HEK293 (cell line): ENCODE measurements at regions not wholly inside any gene's neighbourhood (a gene's known extent, or its start where the extent isn't known, plus 50 kb on each side); places are given as distances from the start of the nearest gene placed in this dataset.

ENCODE experiments used
- CTCF ChIA-PET: fragments of 350-600 bp; formaldehyde crosslinking; extraction: SDS; loops from one replicate; lab custom pipeline; 2021; ENCODE audit warnings: antibody characterized with exemption; lab: Yijun Ruan, JAX
- POLR2A ChIA-PET: fragments of 300-600 bp; formaldehyde crosslinking; extraction: SDS; loops from one replicate; lab custom pipeline; 2020; ENCODE audit warnings: antibody characterized with exemption, inconsistent platforms; lab: Yijun Ruan, JAX
- H3K27ac ChIP-seq: fragments of 200-500 bp; sonication (Bioruptor generic); 2 replicates; pipeline ENCODE4 v1.5.1; 2014; ENCODE audit warnings: low read depth, low read length, control low read depth, inconsistent platforms; ENCODE audit errors: extremely low read depth
- H3K36me3 ChIP-seq, 2 experiments: fragments of 200-500 bp in 1 of 2; sonication (Bioruptor generic) in 1 of 2; 1 replicate in 1 of 2; 2 replicates in 1 of 2; pipeline ENCODE4 v1.5.1; 2014 to 2017; ENCODE audit warnings: inconsistent platforms in 2 of 2, low read length in 2 of 2; ENCODE audit not compliant: control insufficient read depth in 2 of 2, insufficient read depth in 1 of 2
- H3K4me1 ChIP-seq: fragments of 200-500 bp; sonication (Bioruptor generic); 2 replicates; pipeline ENCODE4 v1.5.1; 2014; ENCODE audit warnings: mild to moderate bottlenecking, low read length, inconsistent platforms; ENCODE audit not compliant: control insufficient read depth, insufficient read depth
- H3K4me3 ChIP-seq: 2 replicates; pipeline ENCODE4 v1.5.1; 2011; ENCODE audit warnings: low read depth, mild to moderate bottlenecking, control low read depth, low read length, moderate library complexity
- H3K9me3 ChIP-seq: fragments of 200-500 bp; sonication (Bioruptor generic); 2 replicates; pipeline ENCODE4 v1.5.1; 2014; ENCODE audit warnings: low read depth, low read length, inconsistent platforms; ENCODE audit not compliant: control insufficient read depth, insufficient read depth
- EGR2 ChIP-seq: fragments of 450-650 bp; formaldehyde crosslinking; IDR thresholded peaks from 2 replicates; pipeline ENCODE4 v1.5.1; 2016; ENCODE audit warnings: low read depth, missing biosample characterization, missing genetic modification characterization
- GFI1B ChIP-seq: fragments of 450-650 bp; formaldehyde crosslinking; IDR thresholded peaks from 2 replicates; pipeline ENCODE4 v1.5.1; 2016; ENCODE audit warnings: missing biosample characterization, missing genetic modification characterization
- KLF8 ChIP-seq: fragments of 450-650 bp; formaldehyde crosslinking; IDR thresholded peaks from 2 replicates; pipeline ENCODE4 v1.5.1; 2016; ENCODE audit warnings: missing biosample characterization, missing genetic modification characterization
- SCRT1 ChIP-seq: fragments of 450-650 bp; formaldehyde crosslinking; IDR thresholded peaks from 2 replicates; pipeline ENCODE4 v1.5.1; 2016; ENCODE audit warnings: missing biosample characterization, missing genetic modification characterization, borderline replicate concordance
- TCF7L2 ChIP-seq: IDR thresholded peaks from 2 replicates; pipeline ENCODE4 v1.6.1; 2011; ENCODE audit warnings: low read depth, mild to moderate bottlenecking, inconsistent platforms, low read length, moderate library complexity, borderline replicate concordance
- ZBTB1 ChIP-seq: fragments of 450-650 bp; formaldehyde crosslinking; IDR thresholded peaks from 2 replicates; pipeline ENCODE4 v1.5.1; 2016; ENCODE audit warnings: missing biosample characterization, missing genetic modification characterization
- ZBTB17 ChIP-seq: fragments of 450-650 bp; formaldehyde crosslinking; IDR thresholded peaks from 2 replicates; pipeline ENCODE4 v1.5.1; 2016; ENCODE audit warnings: missing biosample characterization, missing genetic modification characterization
- ZNF121 ChIP-seq: fragments of 450-650 bp; formaldehyde crosslinking; IDR thresholded peaks from 2 replicates; pipeline ENCODE4 v1.5.1; 2016; ENCODE audit warnings: missing biosample characterization, missing genetic modification characterization
- ZNF133 ChIP-seq: fragments of 450-650 bp; formaldehyde crosslinking; IDR thresholded peaks from 2 replicates; pipeline ENCODE4 v1.5.1; 2016; ENCODE audit warnings: missing biosample characterization, missing genetic modification characterization
- ZNF221 ChIP-seq: fragments of 450-650 bp; formaldehyde crosslinking; IDR thresholded peaks from 2 replicates; pipeline ENCODE4 v1.5.1; 2017; ENCODE audit warnings: missing biosample characterization, missing genetic modification characterization, borderline replicate concordance
- ZNF274 ChIP-seq, 2 experiments: fragments of 200-500 bp in 1 of 2; fragments of 450-650 bp in 1 of 2; sonication (Bioruptor generic) in 1 of 2; formaldehyde crosslinking in 1 of 2; IDR thresholded peaks; 2 replicates each; pipeline versions ENCODE4 v1.5.1 to v1.6.1; 2014 to 2016; ENCODE audit warnings: borderline replicate concordance in 1 of 2, inconsistent platforms in 1 of 2, low read length in 1 of 2, missing biosample characterization in 1 of 2, missing genetic modification characterization in 1 of 2
- ZNF341 ChIP-seq: fragments of 450-650 bp; formaldehyde crosslinking; IDR thresholded peaks from 2 replicates; pipeline ENCODE4; 2016; ENCODE audit warnings: low read depth, missing biosample characterization, missing genetic modification characterization
- ZNF423 ChIP-seq: fragments of 450-650 bp; formaldehyde crosslinking; IDR thresholded peaks from 2 replicates; pipeline ENCODE4 v1.5.1; 2016; ENCODE audit warnings: missing biosample characterization, missing genetic modification characterization
- ZNF510 ChIP-seq: fragments of 450-650 bp; formaldehyde crosslinking; IDR thresholded peaks from 2 replicates; pipeline ENCODE4 v1.5.1; 2018; ENCODE audit warnings: mild to moderate bottlenecking, missing genetic modification characterization, missing biosample characterization; ENCODE audit not compliant: insufficient replicate concordance
- ZNF529 ChIP-seq: fragments of 450-650 bp; formaldehyde crosslinking; IDR thresholded peaks from 2 replicates; pipeline ENCODE4 v1.5.1; 2017; ENCODE audit warnings: missing genetic modification characterization, missing biosample characterization; ENCODE audit not compliant: insufficient replicate concordance
- ZNF555 ChIP-seq: fragments of 450-650 bp; formaldehyde crosslinking; conservative IDR thresholded peaks from 2 replicates; pipeline ENCODE4 v1.5.1; 2017; ENCODE audit warnings: missing biosample characterization, mild to moderate bottlenecking, missing genetic modification characterization, inconsistent platforms
- ZNF558 ChIP-seq: fragments of 450-650 bp; formaldehyde crosslinking; IDR thresholded peaks from 2 replicates; pipeline ENCODE4 v1.5.1; 2016; ENCODE audit warnings: missing biosample characterization, missing genetic modification characterization
- ZNF571 ChIP-seq: fragments of 450-650 bp; formaldehyde crosslinking; IDR thresholded peaks from 2 replicates; pipeline ENCODE4 v1.5.0; 2017; ENCODE audit warnings: missing biosample characterization, missing genetic modification characterization
- ZNF610 ChIP-seq: fragments of 450-650 bp; formaldehyde crosslinking; IDR thresholded peaks from 2 replicates; pipeline ENCODE4 v1.5.1; 2016; ENCODE audit warnings: missing biosample characterization, missing genetic modification characterization, borderline replicate concordance
- ZNF624 ChIP-seq: fragments of 450-650 bp; formaldehyde crosslinking; IDR thresholded peaks from 2 replicates; pipeline ENCODE4 v1.5.1; 2017; ENCODE audit warnings: missing biosample characterization, missing genetic modification characterization
- ZNF660 ChIP-seq: fragments of 450-650 bp; IDR thresholded peaks from 2 replicates; pipeline ENCODE4 v1.5.1; 2018; ENCODE audit warnings: missing biosample characterization, mild to moderate bottlenecking, missing genetic modification characterization
- ZNF664 ChIP-seq: fragments of 450-650 bp; formaldehyde crosslinking; IDR thresholded peaks from 2 replicates; pipeline ENCODE4 v1.5.1; 2016; ENCODE audit warnings: missing biosample characterization, missing genetic modification characterization
- ZNF677 ChIP-seq: fragments of 450-650 bp; IDR thresholded peaks from 2 replicates; pipeline ENCODE4 v1.5.0; 2018; ENCODE audit warnings: missing biosample characterization, mild to moderate bottlenecking, missing genetic modification characterization, moderate library complexity
- ZNF777 ChIP-seq: fragments of 450-650 bp; formaldehyde crosslinking; IDR thresholded peaks from 2 replicates; pipeline ENCODE4 v1.5.1; 2017; ENCODE audit warnings: missing biosample characterization, missing genetic modification characterization, borderline replicate concordance
- TF ChIP-seq, protein P1 (sequence below): fragments of 450-650 bp; formaldehyde crosslinking; IDR thresholded peaks from 2 replicates; pipeline ENCODE4 v1.5.1; 2016; ENCODE audit warnings: missing biosample characterization, missing genetic modification characterization
- TF ChIP-seq, protein P2 (sequence below): fragments of 450-650 bp; formaldehyde crosslinking; conservative IDR thresholded peaks from 2 replicates; pipeline ENCODE4 v1.5.1; 2016; ENCODE audit warnings: low read depth, missing biosample characterization, missing genetic modification characterization
- TF ChIP-seq, protein P3 (sequence below): fragments of 450-650 bp; formaldehyde crosslinking; IDR thresholded peaks from 2 replicates; pipeline ENCODE4 v1.5.1; 2016; ENCODE audit warnings: missing biosample characterization, missing genetic modification characterization

DNA sequence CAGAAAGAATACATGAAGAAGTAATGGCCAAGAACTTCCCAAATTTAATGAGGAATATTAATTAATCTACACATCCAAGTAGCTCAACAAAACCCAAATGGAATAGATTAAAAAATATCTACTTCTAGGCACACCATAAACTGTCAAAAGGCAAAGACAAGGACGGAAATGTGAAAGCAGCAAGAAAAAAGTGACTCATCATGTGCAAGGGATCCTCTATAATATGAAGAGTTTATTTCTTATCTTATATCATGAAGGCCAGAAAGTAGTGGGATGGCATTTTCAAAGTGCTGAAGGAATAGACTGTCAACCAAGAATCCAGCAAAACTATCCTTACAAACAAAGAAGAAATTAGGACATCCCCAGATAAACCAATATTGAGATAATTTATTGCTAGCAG lies 73.9 kb upstream of the PRICKLE2 start:
- H3K9me3 ChIP-seq, result no peaks in the 10 kb centered on the region
- POLR2A ChIA-PET, result no interaction called here
- no peaks in the 10 kb centered on the region for H3K4me1 ChIP-seq
- H3K36me3 ChIP-seq, result no peaks in the 10 kb centered on the region
- no peak for TF ChIP-seq GFI1B
- TF ChIP-seq ZNF558 (tag by site-specific recombination), result no peak
- no peak for TF ChIP-seq ZNF341 (tag by site-specific recombination)
- no peak for TF ChIP-seq ZNF274 (IDR thresholded peaks at IDR 0.05; ENCODE audit: low read length)
- TF ChIP-seq ZNF274 (tag by site-specific recombination; IDR thresholded peaks at IDR 0.05; ENCODE audit: borderline replicate concordance), result no peak
- no peak for TF ChIP-seq ZNF529 (tag by site-specific recombination)
- no peak for TF ChIP-seq ZNF121 (tag by site-specific recombination)
- no peak for TF ChIP-seq EGR2
- no peak for TF ChIP-seq TCF7L2
- TF ChIP-seq ZNF660, result no peak
- no peak for TF ChIP-seq ZNF624 (tag by site-specific recombination)
- TF ChIP-seq ZNF677, result no peak
- TF ChIP-seq, protein P1, sequence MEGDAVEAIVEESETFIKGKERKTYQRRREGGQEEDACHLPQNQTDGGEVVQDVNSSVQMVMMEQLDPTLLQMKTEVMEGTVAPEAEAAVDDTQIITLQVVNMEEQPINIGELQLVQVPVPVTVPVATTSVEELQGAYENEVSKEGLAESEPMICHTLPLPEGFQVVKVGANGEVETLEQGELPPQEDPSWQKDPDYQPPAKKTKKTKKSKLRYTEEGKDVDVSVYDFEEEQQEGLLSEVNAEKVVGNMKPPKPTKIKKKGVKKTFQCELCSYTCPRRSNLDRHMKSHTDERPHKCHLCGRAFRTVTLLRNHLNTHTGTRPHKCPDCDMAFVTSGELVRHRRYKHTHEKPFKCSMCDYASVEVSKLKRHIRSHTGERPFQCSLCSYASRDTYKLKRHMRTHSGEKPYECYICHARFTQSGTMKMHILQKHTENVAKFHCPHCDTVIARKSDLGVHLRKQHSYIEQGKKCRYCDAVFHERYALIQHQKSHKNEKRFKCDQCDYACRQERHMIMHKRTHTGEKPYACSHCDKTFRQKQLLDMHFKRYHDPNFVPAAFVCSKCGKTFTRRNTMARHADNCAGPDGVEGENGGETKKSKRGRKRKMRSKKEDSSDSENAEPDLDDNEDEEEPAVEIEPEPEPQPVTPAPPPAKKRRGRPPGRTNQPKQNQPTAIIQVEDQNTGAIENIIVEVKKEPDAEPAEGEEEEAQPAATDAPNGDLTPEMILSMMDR (tag by site-specific recombination), result no peak
- TF ChIP-seq ZNF423 (tag by site-specific recombination), result no peak
- no peak for TF ChIP-seq SCRT1
- no peak for TF ChIP-seq ZNF555 (tag by site-specific recombination)
- no peak for TF ChIP-seq ZBTB1 (tag by site-specific recombination)
- TF ChIP-seq KLF8, result no peak
- TF ChIP-seq, protein P2, sequence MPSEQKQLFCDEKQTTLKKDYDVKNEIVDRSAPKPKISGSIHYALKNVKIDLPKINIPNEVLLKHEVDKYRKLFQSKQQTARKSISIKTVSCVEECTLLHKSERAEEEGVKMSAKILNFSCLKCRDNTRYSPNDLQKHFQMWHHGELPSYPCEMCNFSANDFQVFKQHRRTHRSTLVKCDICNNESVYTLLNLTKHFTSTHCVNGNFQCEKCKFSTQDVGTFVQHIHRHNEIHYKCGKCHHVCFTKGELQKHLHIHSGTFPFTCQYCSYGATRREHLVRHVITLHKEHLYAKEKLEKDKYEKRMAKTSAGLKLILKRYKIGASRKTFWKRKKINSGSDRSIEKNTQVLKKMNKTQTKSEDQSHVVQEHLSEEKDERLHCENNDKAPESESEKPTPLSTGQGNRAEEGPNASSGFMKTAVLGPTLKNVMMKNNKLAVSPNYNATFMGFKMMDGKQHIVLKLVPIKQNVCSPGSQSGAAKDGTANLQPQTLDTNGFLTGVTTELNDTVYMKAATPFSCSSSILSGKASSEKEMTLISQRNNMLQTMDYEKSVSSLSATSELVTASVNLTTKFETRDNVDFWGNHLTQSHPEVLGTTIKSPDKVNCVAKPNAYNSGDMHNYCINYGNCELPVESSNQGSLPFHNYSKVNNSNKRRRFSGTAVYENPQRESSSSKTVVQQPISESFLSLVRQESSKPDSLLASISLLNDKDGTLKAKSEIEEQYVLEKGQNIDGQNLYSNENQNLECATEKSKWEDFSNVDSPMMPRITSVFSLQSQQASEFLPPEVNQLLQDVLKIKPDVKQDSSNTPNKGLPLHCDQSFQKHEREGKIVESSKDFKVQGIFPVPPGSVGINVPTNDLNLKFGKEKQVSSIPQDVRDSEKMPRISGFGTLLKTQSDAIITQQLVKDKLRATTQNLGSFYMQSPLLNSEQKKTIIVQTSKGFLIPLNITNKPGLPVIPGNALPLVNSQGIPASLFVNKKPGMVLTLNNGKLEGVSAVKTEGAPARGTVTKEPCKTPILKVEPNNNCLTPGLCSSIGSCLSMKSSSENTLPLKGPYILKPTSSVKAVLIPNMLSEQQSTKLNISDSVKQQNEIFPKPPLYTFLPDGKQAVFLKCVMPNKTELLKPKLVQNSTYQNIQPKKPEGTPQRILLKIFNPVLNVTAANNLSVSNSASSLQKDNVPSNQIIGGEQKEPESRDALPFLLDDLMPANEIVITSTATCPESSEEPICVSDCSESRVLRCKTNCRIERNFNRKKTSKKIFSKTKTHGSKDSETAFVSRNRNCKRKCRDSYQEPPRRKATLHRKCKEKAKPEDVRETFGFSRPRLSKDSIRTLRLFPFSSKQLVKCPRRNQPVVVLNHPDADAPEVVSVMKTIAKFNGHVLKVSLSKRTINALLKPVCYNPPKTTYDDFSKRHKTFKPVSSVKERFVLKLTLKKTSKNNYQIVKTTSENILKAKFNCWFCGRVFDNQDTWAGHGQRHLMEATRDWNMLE (tag by site-specific recombination), result no peak
- TF ChIP-seq, all 188 proteins: peak for 0
- no peak overlapping the region for H3K4me3 ChIP-seq
- CTCF ChIA-PET, result no interaction called here
- H3K27ac ChIP-seq, result no peak overlapping the region

DNA sequence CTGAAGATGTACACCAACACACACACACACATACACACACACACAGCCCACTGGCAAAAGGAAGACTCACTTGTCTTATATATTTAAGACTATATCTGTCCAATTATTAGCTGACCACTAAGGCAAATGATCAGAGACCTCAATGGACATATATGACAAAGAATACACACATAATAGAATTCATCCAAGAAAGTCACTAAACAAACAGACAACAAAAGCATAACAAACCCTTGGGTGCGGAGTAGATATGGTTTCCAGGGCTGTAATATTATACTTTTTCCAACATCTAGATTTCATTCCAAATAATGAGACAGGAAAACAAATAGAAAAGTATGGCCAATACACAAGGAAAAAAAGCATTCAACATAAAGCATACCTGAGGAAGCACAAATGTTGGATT lies 72.3 kb upstream of the PRICKLE2 start:
- CTCF ChIA-PET, result no interaction called here
- H3K36me3 ChIP-seq, result no peaks in the 10 kb centered on the region
- no peak overlapping the region for H3K4me3 ChIP-seq
- POLR2A ChIA-PET, result interaction anchor here (0.6 kb wide), 1 partner anchor 24 kb away, joined by 3 read pairs; no protein-coding TSS in a partner anchor
- no peaks in the 10 kb centered on the region for H3K4me1 ChIP-seq
- no peaks in the 10 kb centered on the region for H3K9me3 ChIP-seq
- no peak overlapping the region for H3K27ac ChIP-seq
- no peak for TF ChIP-seq ZBTB17 (tag by site-specific recombination)
- TF ChIP-seq ZNF133 (tag by site-specific recombination), result no peak
- no peak for TF ChIP-seq ZNF571 (tag by site-specific recombination)
- TF ChIP-seq, protein P3, sequence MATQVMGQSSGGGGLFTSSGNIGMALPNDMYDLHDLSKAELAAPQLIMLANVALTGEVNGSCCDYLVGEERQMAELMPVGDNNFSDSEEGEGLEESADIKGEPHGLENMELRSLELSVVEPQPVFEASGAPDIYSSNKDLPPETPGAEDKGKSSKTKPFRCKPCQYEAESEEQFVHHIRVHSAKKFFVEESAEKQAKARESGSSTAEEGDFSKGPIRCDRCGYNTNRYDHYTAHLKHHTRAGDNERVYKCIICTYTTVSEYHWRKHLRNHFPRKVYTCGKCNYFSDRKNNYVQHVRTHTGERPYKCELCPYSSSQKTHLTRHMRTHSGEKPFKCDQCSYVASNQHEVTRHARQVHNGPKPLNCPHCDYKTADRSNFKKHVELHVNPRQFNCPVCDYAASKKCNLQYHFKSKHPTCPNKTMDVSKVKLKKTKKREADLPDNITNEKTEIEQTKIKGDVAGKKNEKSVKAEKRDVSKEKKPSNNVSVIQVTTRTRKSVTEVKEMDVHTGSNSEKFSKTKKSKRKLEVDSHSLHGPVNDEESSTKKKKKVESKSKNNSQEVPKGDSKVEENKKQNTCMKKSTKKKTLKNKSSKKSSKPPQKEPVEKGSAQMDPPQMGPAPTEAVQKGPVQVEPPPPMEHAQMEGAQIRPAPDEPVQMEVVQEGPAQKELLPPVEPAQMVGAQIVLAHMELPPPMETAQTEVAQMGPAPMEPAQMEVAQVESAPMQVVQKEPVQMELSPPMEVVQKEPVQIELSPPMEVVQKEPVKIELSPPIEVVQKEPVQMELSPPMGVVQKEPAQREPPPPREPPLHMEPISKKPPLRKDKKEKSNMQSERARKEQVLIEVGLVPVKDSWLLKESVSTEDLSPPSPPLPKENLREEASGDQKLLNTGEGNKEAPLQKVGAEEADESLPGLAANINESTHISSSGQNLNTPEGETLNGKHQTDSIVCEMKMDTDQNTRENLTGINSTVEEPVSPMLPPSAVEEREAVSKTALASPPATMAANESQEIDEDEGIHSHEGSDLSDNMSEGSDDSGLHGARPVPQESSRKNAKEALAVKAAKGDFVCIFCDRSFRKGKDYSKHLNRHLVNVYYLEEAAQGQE (tag by site-specific recombination), result no peak
- TF ChIP-seq ZNF510 (tag by site-specific recombination), result no peak
- TF ChIP-seq ZNF664 (tag by site-specific recombination), result no peak
- no peak for TF ChIP-seq ZNF777 (tag by site-specific recombination)
- no peak for TF ChIP-seq ZNF221 (tag by site-specific recombination)
- TF ChIP-seq ZNF610 (tag by site-specific recombination), result no peak
- no peak for TF ChIP-seq KLF8
